Lower lobe of right lung (tissue), 2 donors: ENCODE measurements at regions not wholly inside any gene's neighbourhood (a gene's known extent, or its start where the extent isn't known, plus 50 kb on each side); places are given as distances from the start of the nearest gene placed in this dataset.

ENCODE experiments used
- ATAC-seq, 2 donors: fragments of 200-7000 bp; cut with Tn5 transposase; one replicate each; pipeline ENCODE4 v1.9.1; 2020 to 2022; ENCODE audit warnings: mild to moderate bottlenecking in 2 of 2, moderate library complexity in 2 of 2
- DNase-seq: peaks from one replicate; pipeline ENCODE4 v3.0.0-alpha.2; 2020
- H3K27ac ChIP-seq: fragments of 200-600 bp; one replicate; pipeline ENCODE4 v1.8.0; 2022
- H3K27me3 ChIP-seq: fragments of 200-600 bp; one replicate; pipeline ENCODE4 v1.8.0; 2022; ENCODE audit warnings: low read depth
- H3K36me3 ChIP-seq: fragments of 200-600 bp; one replicate; pipeline ENCODE4 v1.8.0; 2022; ENCODE audit warnings: mild to moderate bottlenecking
- H3K4me1 ChIP-seq: fragments of 200-600 bp; one replicate; pipeline ENCODE4 v1.8.0; 2022
- H3K4me3 ChIP-seq: fragments of 200-600 bp; one replicate; pipeline ENCODE4 v1.8.0; 2022; ENCODE audit warnings: mild to moderate bottlenecking
- H3K9me3 ChIP-seq: fragments of 200-600 bp; one replicate; pipeline ENCODE4 v1.8.0; 2022
- intact Hi-C: fragments of 100-400 bp; cut with DNase I; formaldehyde crosslinking; loops from one replicate; pipeline ENCODE4 v1.11.0; 2022
- TF ChIP-seq, protein P1 (sequence below): fragments of 200-600 bp; IDR thresholded peaks from one replicate; pipeline ENCODE4 v1.8.0; 2022; ENCODE audit warnings: antibody characterized with exemption, mild to moderate bottlenecking
- donor health status: DM: no; HTN: yes; CAD: no; lungs with severe emphysema.

DNA sequence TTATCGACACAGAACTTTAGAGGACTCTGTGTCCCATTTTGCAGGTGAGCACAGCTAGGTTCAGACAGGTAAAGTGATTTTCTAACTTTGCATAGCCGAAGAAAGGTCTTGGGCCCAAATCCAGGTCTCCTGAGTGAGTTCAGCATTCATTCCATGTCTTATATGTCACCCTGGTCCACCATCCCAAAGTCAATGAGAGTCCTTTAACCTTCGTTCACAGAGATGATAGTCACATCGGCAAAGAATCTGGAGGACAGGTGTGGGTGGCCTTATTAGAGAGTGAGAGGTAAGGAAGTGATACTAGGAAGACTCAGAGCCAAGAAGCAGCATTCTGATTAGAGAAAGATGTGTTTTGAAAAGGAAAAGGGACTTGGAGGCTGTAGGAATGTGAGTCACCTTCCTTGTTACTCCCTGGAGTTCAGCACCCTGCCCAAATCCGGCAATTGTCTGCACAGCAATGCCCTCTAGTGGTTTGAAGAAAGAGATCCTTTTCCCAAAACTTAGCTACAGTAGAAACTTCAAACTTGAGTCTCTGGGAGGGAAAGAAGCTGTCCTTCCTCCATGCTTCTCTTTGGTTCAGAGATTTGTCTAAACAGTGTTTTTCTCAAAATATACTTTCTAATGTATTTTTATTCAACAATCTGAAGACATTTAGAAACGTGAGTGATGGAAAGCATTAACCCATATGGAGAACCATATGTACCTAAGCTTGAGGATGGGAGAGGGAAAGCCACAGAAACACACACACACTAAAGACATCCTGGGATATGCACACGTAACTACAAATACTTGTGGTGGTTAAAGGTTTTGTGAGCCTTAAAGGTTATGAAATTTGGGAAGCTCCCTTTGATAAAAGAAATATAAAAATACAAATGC, 96.4 kb upstream of the SHISA6 start:
- DNase-seq, result no peak

GRCh38 chr17:11142231-11142630, 98.8 kb upstream of the SHISA6 start:
- DNase-seq, result no peak
- no peaks in the 10 kb centered on the region for H3K27me3 ChIP-seq
- TF ChIP-seq, protein P1, sequence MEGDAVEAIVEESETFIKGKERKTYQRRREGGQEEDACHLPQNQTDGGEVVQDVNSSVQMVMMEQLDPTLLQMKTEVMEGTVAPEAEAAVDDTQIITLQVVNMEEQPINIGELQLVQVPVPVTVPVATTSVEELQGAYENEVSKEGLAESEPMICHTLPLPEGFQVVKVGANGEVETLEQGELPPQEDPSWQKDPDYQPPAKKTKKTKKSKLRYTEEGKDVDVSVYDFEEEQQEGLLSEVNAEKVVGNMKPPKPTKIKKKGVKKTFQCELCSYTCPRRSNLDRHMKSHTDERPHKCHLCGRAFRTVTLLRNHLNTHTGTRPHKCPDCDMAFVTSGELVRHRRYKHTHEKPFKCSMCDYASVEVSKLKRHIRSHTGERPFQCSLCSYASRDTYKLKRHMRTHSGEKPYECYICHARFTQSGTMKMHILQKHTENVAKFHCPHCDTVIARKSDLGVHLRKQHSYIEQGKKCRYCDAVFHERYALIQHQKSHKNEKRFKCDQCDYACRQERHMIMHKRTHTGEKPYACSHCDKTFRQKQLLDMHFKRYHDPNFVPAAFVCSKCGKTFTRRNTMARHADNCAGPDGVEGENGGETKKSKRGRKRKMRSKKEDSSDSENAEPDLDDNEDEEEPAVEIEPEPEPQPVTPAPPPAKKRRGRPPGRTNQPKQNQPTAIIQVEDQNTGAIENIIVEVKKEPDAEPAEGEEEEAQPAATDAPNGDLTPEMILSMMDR, result no peak
- ATAC-seq, result no peak
- intact Hi-C loops, result no loop called here
- H3K27ac ChIP-seq, result no peak overlapping the region
- no peaks in the 10 kb centered on the region for H3K9me3 ChIP-seq
- H3K36me3 ChIP-seq, result no peaks in the 10 kb centered on the region
- no peaks in the 10 kb centered on the region for H3K4me1 ChIP-seq
- H3K4me3 ChIP-seq, result no peak overlapping the region

More for the DNA sequence above, 96.4 kb upstream of the SHISA6 start:
- no peaks in the 10 kb centered on the region for H3K27me3 ChIP-seq
- TF ChIP-seq, protein P1, result peak; percentile 56
- intact Hi-C loops, result no loop called here
- no peaks in the 10 kb centered on the region for H3K9me3 ChIP-seq
- H3K4me3 ChIP-seq, result no peak overlapping the region
- no peak overlapping the region for H3K27ac ChIP-seq
- ATAC-seq, result peak; percentile 50 to 68
- no peaks in the 10 kb centered on the region for H3K4me1 ChIP-seq
- no peaks in the 10 kb centered on the region for H3K36me3 ChIP-seq

- TF ChIP-seq, protein P1, result no peak
- intact Hi-C loops, result no loop called here
- Histone ChIP-seq H3K4me1 (no peaks in the 10 kb centered on the region), H3K27ac (no peak overlapping the region), H3K27me3 (no peaks in the 10 kb centered on the region), H3K36me3 (no peaks in the 10 kb centered on the region), H3K9me3 (no peaks in the 10 kb centered on the region), H3K4me3 (no peak overlapping the region)
- ATAC-seq (no peak), DNase-seq (no peak)
Observed at GRCh38 chr17:11140501-11140900, 100.5 kb upstream of the SHISA6 start.

- H3K9me3 ChIP-seq, result no peaks in the 10 kb centered on the region
- TF ChIP-seq, protein P1, result no peak
- no peak for DNase-seq
Observed at GRCh38 chr17:11140043-11140442, 101.0 kb upstream of the SHISA6 start.

GRCh38 chr17:11138023-11138422, 103.0 kb upstream of the SHISA6 start:
- H3K27me3 ChIP-seq, result no peaks in the 10 kb centered on the region
- TF ChIP-seq, protein P1, result no peak
- H3K27ac ChIP-seq, result no peak overlapping the region
- ATAC-seq (no peak), DNase-seq (no peak)
- intact Hi-C loops, result no loop called here
- H3K36me3 ChIP-seq, result no peaks in the 10 kb centered on the region
- no peaks in the 10 kb centered on the region for H3K4me1 ChIP-seq
- peak overlapping the region; percentile 14 for H3K4me3 ChIP-seq
- no peaks in the 10 kb centered on the region for H3K9me3 ChIP-seq

More at GRCh38 chr17:11140043-11140442, 101.0 kb upstream of the SHISA6 start:
- Histone ChIP-seq H3K36me3 (no peaks in the 10 kb centered on the region), H3K4me1 (no peaks in the 10 kb centered on the region), H3K4me3 (no peak overlapping the region), H3K27ac (no peak overlapping the region), H3K27me3 (no peaks in the 10 kb centered on the region)
- intact Hi-C loops, result no loop called here
- no peak for ATAC-seq
